ENCODE measurements at regions not wholly inside any gene's neighbourhood (a gene's known extent, or its start where the extent isn't known, plus 50 kb on each side); places are given as distances from the start of the nearest gene placed in this dataset.

DNA sequence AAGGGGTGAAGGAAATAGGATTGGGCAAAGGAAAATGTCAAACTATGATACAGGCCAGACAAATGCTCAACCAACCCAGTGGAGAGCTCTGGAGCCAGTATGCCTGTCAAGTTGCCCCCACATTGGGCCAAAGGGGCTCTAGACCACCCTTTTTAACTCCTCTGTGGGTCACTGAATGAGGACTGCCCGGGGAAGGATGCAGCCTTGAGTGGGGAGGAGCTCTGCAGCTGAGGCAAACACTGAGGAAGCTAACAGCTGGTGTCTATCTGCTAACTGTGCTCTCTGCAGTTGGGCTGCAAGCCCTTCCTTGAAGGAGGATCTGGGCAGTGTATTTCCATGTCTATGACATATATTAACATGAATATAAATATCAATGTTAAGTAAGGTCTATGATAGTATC lies 98.4 kb upstream of the PRSS16 start:
- no peak overlapping the region for H3K4me2 ChIP-seq (ENCODE audit: control insufficient read depth, extremely low read depth, insufficient read depth, low read depth, low read length)
- H3K79me2 ChIP-seq (ENCODE audit: control insufficient read depth, insufficient read depth, low read length), result no peaks in the 10 kb centered on the region
- H3K4me1 ChIP-seq (ENCODE audit: control insufficient read depth, extremely low read depth, insufficient read depth, low read length), result peaks cover 13% of the 10 kb centered on the region
- H3K27ac ChIP-seq (ENCODE audit: control insufficient read depth, insufficient read depth, low read length), result no peak overlapping the region
- no peaks in the 10 kb centered on the region for H3K36me3 ChIP-seq (ENCODE audit: control insufficient read depth in 2 of 2, extremely low read depth in 1 of 2, insufficient read depth in 2 of 2, low read length in 2 of 2)
- no peaks in the 10 kb centered on the region for H3K27me3 ChIP-seq (ENCODE audit: control insufficient read depth, extremely low read depth, insufficient read depth, low read length)
- no peaks in the 10 kb centered on the region for H3K9me3 ChIP-seq (ENCODE audit: control insufficient read depth, low read depth, low read length)
- H3K9me1 ChIP-seq (ENCODE audit: control insufficient read depth, extremely low read depth, insufficient read depth, low read length), result no peaks in the 10 kb centered on the region
- no peak overlapping the region for H3K9ac ChIP-seq (ENCODE audit: control insufficient read depth, extremely low read depth, insufficient read depth, low read length)
- H3K4me3 ChIP-seq (ENCODE audit: control insufficient read depth in 2 of 3, extremely low read depth in 1 of 3, insufficient read depth in 2 of 3, low read depth in 1 of 3, low read length in 3 of 3), result no peak overlapping the region
- FAIRE-seq (no peak), DNase-seq (ENCODE audit: low read depth, low spot score) (no peak)
- H4K20me1 ChIP-seq (ENCODE audit: control insufficient read depth, extremely low read depth, insufficient read depth, low read length), result no peaks in the 10 kb centered on the region
- no peak overlapping the region for H2AFZ ChIP-seq (ENCODE audit: control insufficient read depth, low read length)
- dilution Hi-C loops (cut with MboI; ENCODE audit: extremely low pct_ligation_motif_present, low sequenced_read_pairs), result no loop called here
- TF ChIP-seq CTCF (optimal IDR thresholded peaks at IDR 0.05 in 1 of 3, IDR thresholded peaks at IDR 0.05 in 1 of 3, conservative IDR thresholded peaks at IDR 0.05 in 1 of 3; ENCODE audit: extremely low read depth in 1 of 3, insufficient read depth in 2 of 3, low read length in 3 of 3), result no peak
- TF ChIP-seq EZH2 (IDR thresholded peaks at IDR 0.05; ENCODE audit: low read length), result no peak

- no peak for DNase-seq (ENCODE audit: low read depth, low spot score)
- H3K9ac ChIP-seq (ENCODE audit: control insufficient read depth, extremely low read depth, insufficient read depth, low read length), result no peak overlapping the region
- no peak overlapping the region for H2AFZ ChIP-seq (ENCODE audit: control insufficient read depth, low read length)
- TF ChIP-seq EZH2 (IDR thresholded peaks at IDR 0.05; ENCODE audit: low read length) (no peak), CTCF (optimal IDR thresholded peaks at IDR 0.05 in 1 of 3, IDR thresholded peaks at IDR 0.05 in 1 of 3, conservative IDR thresholded peaks at IDR 0.05 in 1 of 3; ENCODE audit: extremely low read depth in 1 of 3, insufficient read depth in 2 of 3, low read length in 3 of 3) (no peak)
- H3K9me3 ChIP-seq (ENCODE audit: control insufficient read depth, low read depth, low read length), result no peaks in the 10 kb centered on the region
- H3K79me2 ChIP-seq (ENCODE audit: control insufficient read depth, insufficient read depth, low read length), result no peaks in the 10 kb centered on the region
- no peak overlapping the region for H3K27ac ChIP-seq (ENCODE audit: control insufficient read depth, insufficient read depth, low read length)
- no peak for FAIRE-seq
- H4K20me1 ChIP-seq (ENCODE audit: control insufficient read depth, extremely low read depth, insufficient read depth, low read length), result no peaks in the 10 kb centered on the region
- dilution Hi-C loops (cut with MboI; ENCODE audit: extremely low pct_ligation_motif_present, low sequenced_read_pairs), result no loop called here
- H3K36me3 ChIP-seq (ENCODE audit: control insufficient read depth in 2 of 2, extremely low read depth in 1 of 2, insufficient read depth in 2 of 2, low read length in 2 of 2), result no peaks in the 10 kb centered on the region
- H3K9me1 ChIP-seq (ENCODE audit: control insufficient read depth, extremely low read depth, insufficient read depth, low read length), result no peaks in the 10 kb centered on the region
- H3K4me1 ChIP-seq (ENCODE audit: control insufficient read depth, extremely low read depth, insufficient read depth, low read length), result no peaks in the 10 kb centered on the region
- H3K4me3 ChIP-seq (ENCODE audit: control insufficient read depth in 2 of 3, extremely low read depth in 1 of 3, insufficient read depth in 2 of 3, low read depth in 1 of 3, low read length in 3 of 3), result no peak overlapping the region
- H3K27me3 ChIP-seq (ENCODE audit: control insufficient read depth, extremely low read depth, insufficient read depth, low read length), result no peaks in the 10 kb centered on the region
- no peak overlapping the region for H3K4me2 ChIP-seq (ENCODE audit: control insufficient read depth, extremely low read depth, insufficient read depth, low read depth, low read length)
Measured at GRCh38 chr6:27154696-27155095, 92.8 kb upstream of the PRSS16 start.
